ENCODE measurements at regions not wholly inside any gene's neighbourhood (a gene's known extent, or its start where the extent isn't known, plus 50 kb on each side); places are given as distances from the start of the nearest gene placed in this dataset.

DNA sequence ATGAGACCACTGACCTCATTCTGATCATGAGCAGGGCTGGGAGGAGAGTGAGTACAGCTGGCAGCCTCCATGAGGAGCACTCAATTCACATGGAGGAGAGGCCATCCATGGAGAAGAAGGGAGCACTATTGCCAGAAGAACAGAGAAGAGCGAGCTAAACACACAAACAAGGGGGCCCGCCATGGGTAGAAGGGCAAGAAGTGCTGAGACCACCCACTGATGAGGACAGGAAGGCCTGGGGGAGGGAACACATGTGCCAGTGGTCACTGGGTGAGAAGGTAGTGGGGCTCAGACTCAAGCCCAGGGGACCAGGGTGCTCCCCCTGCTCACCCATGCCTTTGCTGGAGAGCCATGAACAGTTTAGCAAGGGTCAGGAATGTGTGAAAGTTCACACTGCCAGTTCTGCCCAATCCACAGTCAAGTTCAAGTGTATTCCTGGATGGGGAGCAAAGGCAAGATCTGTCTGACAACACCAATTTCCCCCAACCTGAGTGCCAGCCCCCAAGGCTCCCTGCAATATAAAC, 57.7 kb downstream of the TTC32 start:
- no peak for DNase-seq
- intact Hi-C loops (cut with DNase I) = no loop called here

DNA sequence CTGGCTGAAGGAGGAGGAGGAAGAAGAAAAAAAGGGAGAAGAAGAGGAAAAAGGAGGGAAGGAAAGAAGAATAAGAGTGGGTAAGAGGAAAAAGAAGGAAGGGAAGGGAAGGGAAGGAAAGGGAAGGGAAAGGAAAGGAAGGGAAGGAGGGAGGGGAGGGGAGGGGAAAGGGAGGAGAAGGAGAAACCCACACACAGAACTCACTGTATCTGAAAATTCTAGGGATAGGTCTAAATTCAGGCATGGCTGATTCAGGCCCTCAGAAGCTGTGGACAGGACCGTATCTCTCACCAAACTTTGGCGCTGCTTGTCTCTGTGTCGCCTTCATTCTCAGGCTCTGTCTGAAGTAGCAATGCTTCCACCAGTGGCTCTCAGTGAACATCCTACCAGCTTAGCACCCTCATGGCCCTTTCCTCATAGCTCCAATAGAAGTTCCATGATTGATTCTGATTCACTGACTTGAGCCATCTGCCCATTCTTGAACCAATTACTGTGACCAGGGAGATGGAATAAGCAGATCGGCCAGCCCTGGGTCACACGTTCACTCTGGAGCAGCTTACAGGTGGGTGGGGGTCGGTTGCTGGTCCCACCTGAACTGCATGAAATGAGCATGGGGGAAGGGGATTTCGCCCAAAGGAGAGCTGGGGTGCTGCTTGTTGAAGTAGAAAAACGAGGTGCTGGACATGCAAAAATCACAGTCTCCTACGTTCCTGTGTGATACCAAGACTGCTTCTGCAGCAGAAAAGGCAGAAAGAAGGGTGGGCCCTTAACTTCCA, 59.7 kb downstream of the TTC32 start:
- H3K36me3 ChIP-seq = no peaks in the 10 kb centered on the region
- H3K27ac ChIP-seq = no peak overlapping the region
- H3K27me3 ChIP-seq = no peaks in the 10 kb centered on the region
- DNase-seq = no peak
- no peaks in the 10 kb centered on the region for H3K4me1 ChIP-seq (ENCODE audit: insufficient read depth)
- no peak for TF ChIP-seq EP300 (IDR thresholded peaks at IDR 0.05)
- no peak for TF ChIP-seq POLR2A (IDR thresholded peaks at IDR 0.05)
- TF ChIP-seq, protein P1, sequence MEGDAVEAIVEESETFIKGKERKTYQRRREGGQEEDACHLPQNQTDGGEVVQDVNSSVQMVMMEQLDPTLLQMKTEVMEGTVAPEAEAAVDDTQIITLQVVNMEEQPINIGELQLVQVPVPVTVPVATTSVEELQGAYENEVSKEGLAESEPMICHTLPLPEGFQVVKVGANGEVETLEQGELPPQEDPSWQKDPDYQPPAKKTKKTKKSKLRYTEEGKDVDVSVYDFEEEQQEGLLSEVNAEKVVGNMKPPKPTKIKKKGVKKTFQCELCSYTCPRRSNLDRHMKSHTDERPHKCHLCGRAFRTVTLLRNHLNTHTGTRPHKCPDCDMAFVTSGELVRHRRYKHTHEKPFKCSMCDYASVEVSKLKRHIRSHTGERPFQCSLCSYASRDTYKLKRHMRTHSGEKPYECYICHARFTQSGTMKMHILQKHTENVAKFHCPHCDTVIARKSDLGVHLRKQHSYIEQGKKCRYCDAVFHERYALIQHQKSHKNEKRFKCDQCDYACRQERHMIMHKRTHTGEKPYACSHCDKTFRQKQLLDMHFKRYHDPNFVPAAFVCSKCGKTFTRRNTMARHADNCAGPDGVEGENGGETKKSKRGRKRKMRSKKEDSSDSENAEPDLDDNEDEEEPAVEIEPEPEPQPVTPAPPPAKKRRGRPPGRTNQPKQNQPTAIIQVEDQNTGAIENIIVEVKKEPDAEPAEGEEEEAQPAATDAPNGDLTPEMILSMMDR (IDR thresholded peaks at IDR 0.05) = no peak
- no peaks in the 10 kb centered on the region for H3K9me3 ChIP-seq
- intact Hi-C loops (cut with DNase I) = no loop called here
- H3K4me3 ChIP-seq = no peak overlapping the region
- WGBS, 3 donors = 90 to 94% (median 92%) methylated on average over 9 of the region's 9 CpGs

More for the DNA sequence above, 57.7 kb downstream of the TTC32 start:
- WGBS, 3 donors = 84 to 98% (median 92%) methylated on average over 2 of the region's 2 CpGs
- Histone ChIP-seq H3K27ac (no peak overlapping the region), H3K9me3 (no peaks in the 10 kb centered on the region), H3K36me3 (no peaks in the 10 kb centered on the region), H3K4me1 (ENCODE audit: insufficient read depth) (no peaks in the 10 kb centered on the region), H3K4me3 (no peak overlapping the region), H3K27me3 (no peaks in the 10 kb centered on the region)
- TF ChIP-seq POLR2A (IDR thresholded peaks at IDR 0.05) = no peak

DNA sequence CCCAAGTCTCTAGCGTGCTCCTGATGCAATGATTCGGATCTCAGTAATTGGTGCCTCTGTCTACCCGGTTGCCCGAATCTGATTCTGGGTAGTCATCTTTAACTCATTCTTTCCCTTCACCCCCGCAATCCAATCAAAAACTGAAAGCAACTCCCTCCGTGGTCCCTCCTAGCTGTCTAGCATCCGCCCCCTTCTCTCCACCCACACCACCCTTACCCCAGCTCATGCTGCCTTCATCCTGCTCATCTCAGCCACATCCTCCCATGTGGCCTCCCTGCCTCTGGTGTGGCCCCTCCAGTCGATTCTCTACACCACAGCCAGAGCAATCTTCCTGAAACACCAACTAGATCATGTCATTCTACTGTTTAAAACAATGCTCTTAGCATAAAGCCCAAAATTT, 62.3 kb downstream of the TTC32 start:
- TF ChIP-seq, protein P1 (IDR thresholded peaks at IDR 0.05) = no peak
- TF ChIP-seq EP300 (IDR thresholded peaks at IDR 0.05) (no peak), POLR2A (IDR thresholded peaks at IDR 0.05) (no peak)
- intact Hi-C loops (cut with DNase I) = no loop called here
- no peaks in the 10 kb centered on the region for H3K9me3 ChIP-seq
- no peak overlapping the region for H3K27ac ChIP-seq
- WGBS, 3 donors = 82 to 91% (median 86%) methylated on average over 8 of the region's 8 CpGs
- H3K27me3 ChIP-seq = no peaks in the 10 kb centered on the region
- no peaks in the 10 kb centered on the region for H3K36me3 ChIP-seq
- no peak overlapping the region for H3K4me3 ChIP-seq
- H3K4me1 ChIP-seq (ENCODE audit: insufficient read depth) = no peaks in the 10 kb centered on the region
- DNase-seq = no peak

DNA sequence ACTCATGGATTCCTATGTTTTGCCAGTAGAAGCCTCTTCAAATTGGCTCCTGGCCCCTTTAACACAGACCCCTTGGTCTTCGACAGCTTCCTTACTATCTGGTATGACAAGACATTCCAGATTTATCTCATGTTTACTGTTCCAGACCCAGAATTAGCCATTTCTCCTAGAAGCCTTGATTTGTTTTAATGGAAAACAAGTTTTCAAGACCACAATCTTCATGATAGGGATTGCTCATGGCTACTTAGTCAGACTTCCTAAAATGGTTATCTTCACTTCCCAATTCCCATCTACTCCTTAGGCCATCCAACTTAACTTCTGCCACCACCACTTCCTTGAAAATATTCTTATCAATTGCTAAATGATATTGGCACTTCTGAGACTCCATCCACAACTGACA, 63.2 kb downstream of the TTC32 start:
- Histone ChIP-seq H3K4me3 (no peak overlapping the region), H3K4me1 (ENCODE audit: insufficient read depth) (no peaks in the 10 kb centered on the region), H3K36me3 (no peaks in the 10 kb centered on the region), H3K27ac (no peak overlapping the region), H3K9me3 (no peaks in the 10 kb centered on the region), H3K27me3 (no peaks in the 10 kb centered on the region)
- intact Hi-C loops (cut with DNase I) = no loop called here
- 9 to 23% (median 10%) methylated on average over 1 of the region's 1 CpG for WGBS, 3 donors
- DNase-seq = no peak
- TF ChIP-seq, protein P1 (IDR thresholded peaks at IDR 0.05) = no peak
- TF ChIP-seq POLR2A (IDR thresholded peaks at IDR 0.05) = no peak
- TF ChIP-seq EP300 (IDR thresholded peaks at IDR 0.05) = no peak

DNA sequence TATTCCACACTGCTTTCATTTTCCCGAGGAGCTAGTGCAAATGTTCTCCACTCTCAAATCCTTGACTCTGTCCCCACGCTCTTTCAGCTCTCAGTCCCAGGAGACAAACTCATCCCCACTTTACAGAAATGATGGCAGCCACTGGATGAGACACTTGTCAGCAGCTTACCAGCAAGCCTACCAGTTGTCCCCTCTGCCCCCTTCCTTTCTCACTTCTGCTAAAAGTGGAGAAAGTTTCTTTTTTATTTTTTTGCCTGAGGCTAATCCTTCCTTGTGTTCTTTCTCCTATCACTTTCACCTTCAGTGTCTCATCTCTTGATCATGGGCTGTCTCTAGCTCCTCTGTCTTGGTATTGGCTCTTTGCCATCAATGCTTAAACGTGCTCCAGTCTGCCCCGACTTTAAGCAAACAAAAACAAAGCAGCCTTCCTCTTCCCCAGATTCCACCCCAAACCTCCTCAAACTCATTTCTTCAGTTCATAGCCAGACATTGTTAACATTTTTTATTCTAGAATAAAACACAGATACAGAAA, 64.5 kb downstream of the TTC32 start:
- TF ChIP-seq, protein P1 (IDR thresholded peaks at IDR 0.05) = no peak
- TF ChIP-seq EP300 (IDR thresholded peaks at IDR 0.05) = no peak
- no peak for TF ChIP-seq POLR2A (IDR thresholded peaks at IDR 0.05)
- Histone ChIP-seq H3K27ac (no peak overlapping the region), H3K9me3 (no peaks in the 10 kb centered on the region), H3K36me3 (no peaks in the 10 kb centered on the region), H3K4me3 (no peak overlapping the region), H3K4me1 (ENCODE audit: insufficient read depth) (no peaks in the 10 kb centered on the region), H3K27me3 (no peaks in the 10 kb centered on the region)
- 47 to 51% (median 47%) methylated on average over 4 of the region's 4 CpGs for WGBS, 3 donors
- no peak for DNase-seq
- intact Hi-C loops (cut with DNase I) = no loop called here
